Bone marrow (tissue), 2 donors: ENCODE measurements at regions not wholly inside any gene's neighbourhood (a gene's known extent, or its start where the extent isn't known, plus 50 kb on each side); places are given as distances from the start of the nearest gene placed in this dataset.
"Not testable (repeated sequence)": the region's sequence is repeated elsewhere in the genome, so short reads cannot be mapped to it uniquely, and the experiment has no call there.

Experiments
- DNase-seq, 2 donors: peaks; one replicate each; lab custom pipeline; 2025; lab: John Stamatoyannopoulos, UW

GRCh38 chr5:89208811-89209210, 325.8 kb upstream of the MEF2C start:
- no peak for DNase-seq

GRCh38 chr5:89208392-89208791, 325.4 kb upstream of the MEF2C start:
- no peak for DNase-seq

- no peak for DNase-seq
Observed at GRCh38 chr5:89204756-89205155, 321.8 kb upstream of the MEF2C start.

- DNase-seq: no peak
Observed at GRCh38 chr5:89203611-89204010, 320.6 kb upstream of the MEF2C start.

GRCh38 chr5:89200899-89201298, 317.9 kb upstream of the MEF2C start:
- DNase-seq: no peak

- DNase-seq: no peak
Observed at GRCh38 chr5:89199306-89199705, 316.3 kb upstream of the MEF2C start.

GRCh38 chr5:89191374-89191773, 308.4 kb upstream of the MEF2C start:
- no peak for DNase-seq

GRCh38 chr5:89190515-89191265, 307.7 kb upstream of the MEF2C start:
- DNase-seq: no peak

- DNase-seq: no peak
Observed at GRCh38 chr5:89187883-89188465, 305.0 kb upstream of the MEF2C start.

GRCh38 chr5:89187268-89187667, 304.3 kb upstream of the MEF2C start:
- no peak for DNase-seq

GRCh38 chr5:89181546-89181945, 298.6 kb upstream of the MEF2C start:
- no peak for DNase-seq

- no peak for DNase-seq
Observed at GRCh38 chr5:89179731-89180130, 296.7 kb upstream of the MEF2C start.

GRCh38 chr5:89178541-89178940, 295.6 kb upstream of the MEF2C start:
- no peak for DNase-seq

GRCh38 chr5:89173528-89173927, 290.5 kb upstream of the MEF2C start:
- DNase-seq: no peak

- DNase-seq: no peak
Observed at GRCh38 chr5:89168766-89169165, 285.8 kb upstream of the MEF2C start.

- DNase-seq: not testable (repeated sequence)
Observed at GRCh38 chr5:89164703-89165102, 281.7 kb upstream of the MEF2C start.

GRCh38 chr5:89156226-89156625, 273.2 kb upstream of the MEF2C start:
- DNase-seq: no peak

- no peak for DNase-seq
Observed at GRCh38 chr5:89147031-89147430, 264.0 kb upstream of the MEF2C start.

GRCh38 chr5:89137148-89137547, 254.2 kb upstream of the MEF2C start:
- no peak for DNase-seq

- no peak for DNase-seq
Observed at GRCh38 chr5:89133975-89134374, 251.0 kb upstream of the MEF2C start.

- DNase-seq: no peak
Observed at GRCh38 chr5:89133129-89133528, 250.1 kb upstream of the MEF2C start.

- no peak for DNase-seq
Observed at GRCh38 chr5:89130851-89131250, 247.9 kb upstream of the MEF2C start.

GRCh38 chr5:89129941-89130340, 247.0 kb upstream of the MEF2C start:
- DNase-seq: no peak
